ENCODE measurements at regions not wholly inside any gene's neighbourhood (a gene's known extent, or its start where the extent isn't known, plus 50 kb on each side); places are given as distances from the start of the nearest gene placed in this dataset.
"Not testable (repeated sequence)": the region's sequence is repeated elsewhere in the genome, so short reads cannot be mapped to it uniquely, and the experiment has no call there.

GRCh38 chr4:67412153-67412712 is 133.1 kb downstream of the CENPC start:
- not testable (repeated sequence) for DNase-seq (ENCODE audit: extremely low read depth, low read depth, low spot score)

GRCh38 chr4:67403342-67403741 is 142.0 kb downstream of the CENPC start:
- no peak for DNase-seq (ENCODE audit: extremely low read depth, low read depth, low spot score)

- no peak for DNase-seq (ENCODE audit: extremely low read depth, low read depth, low spot score)
These were observed 143.4 kb downstream of the CENPC start for GRCh38 chr4:67401902-67402301.

GRCh38 chr4:67397931-67398330 is 147.4 kb downstream of the CENPC start:
- no peak for DNase-seq (ENCODE audit: extremely low read depth, low read depth, low spot score)

GRCh38 chr4:67397031-67397430 is 148.3 kb downstream of the CENPC start:
- DNase-seq (ENCODE audit: extremely low read depth, low read depth, low spot score): no peak

GRCh38 chr4:67396008-67396407 is 149.3 kb downstream of the CENPC start:
- DNase-seq (ENCODE audit: extremely low read depth, low read depth, low spot score): no peak

GRCh38 chr4:67394879-67395278 is 150.4 kb downstream of the CENPC start:
- DNase-seq (ENCODE audit: extremely low read depth, low read depth, low spot score): no peak

- peak; percentile 27 for DNase-seq (ENCODE audit: extremely low read depth, low read depth, low spot score)
These were observed 151.5 kb downstream of the CENPC start for GRCh38 chr4:67393699-67394281.

- no peak for DNase-seq (ENCODE audit: extremely low read depth, low read depth, low spot score)
These were observed 152.3 kb downstream of the CENPC start for GRCh38 chr4:67393007-67393406.

- not testable (repeated sequence) for DNase-seq (ENCODE audit: extremely low read depth, low read depth, low spot score)
These were observed 163.9 kb downstream of the CENPC start for GRCh38 chr4:67381406-67381804.

- DNase-seq (ENCODE audit: extremely low read depth, low read depth, low spot score): not testable (repeated sequence)
These were observed 164.4 kb downstream of the CENPC start for GRCh38 chr4:67380702-67381405.

- no peak for DNase-seq (ENCODE audit: extremely low read depth, low read depth, low spot score)
These were observed 165.1 kb downstream of the CENPC start for GRCh38 chr4:67380154-67380553.

- DNase-seq (ENCODE audit: extremely low read depth, low read depth, low spot score): no peak
These were observed 170.0 kb downstream of the CENPC start for GRCh38 chr4:67375291-67375690.

- no peak for DNase-seq (ENCODE audit: extremely low read depth, low read depth, low spot score)
These were observed 173.7 kb downstream of the CENPC start for GRCh38 chr4:67371615-67372014.

GRCh38 chr4:67366311-67366861 is 178.9 kb downstream of the CENPC start:
- no peak for DNase-seq (ENCODE audit: extremely low read depth, low read depth, low spot score)

- no peak for DNase-seq (ENCODE audit: extremely low read depth, low read depth, low spot score)
These were observed 179.6 kb downstream of the CENPC start for GRCh38 chr4:67365661-67366245.

GRCh38 chr4:67355806-67356205 is 189.5 kb downstream of the CENPC start:
- DNase-seq (ENCODE audit: extremely low read depth, low read depth, low spot score): no peak

- no peak for DNase-seq (ENCODE audit: extremely low read depth, low read depth, low spot score)
These were observed 198.6 kb downstream of the CENPC start for GRCh38 chr4:67346654-67347053.

- no peak for DNase-seq (ENCODE audit: extremely low read depth, low read depth, low spot score)
These were observed 200.5 kb downstream of the CENPC start for GRCh38 chr4:67344594-67345380.

- DNase-seq (ENCODE audit: extremely low read depth, low read depth, low spot score): no peak
These were observed 202.1 kb downstream of the CENPC start for GRCh38 chr4:67343199-67343598.

- no peak for DNase-seq (ENCODE audit: extremely low read depth, low read depth, low spot score)
These were observed 203.0 kb downstream of the CENPC start for GRCh38 chr4:67342291-67342690.

Measured in glomerular endothelial cell (primary cell).